K562 (cell line): ENCODE measurements at regions not wholly inside any gene's neighbourhood (a gene's known extent, or its start where the extent isn't known, plus 50 kb on each side); places are given as distances from the start of the nearest gene placed in this dataset.

Experiments used
- ATAC-seq: fragments of 200-7000 bp; cut with Tn5 transposase; 3 replicates; pipeline ENCODE4 v1.9.1; 2020; ENCODE audit warnings: moderate library complexity
- BruUV-seq: library from RNA; stranded (reverse); fragments of 400-500 nt; replicated peaks from 2 replicates; lab custom pipeline; 2021; lab: Mats Ljungman, UMichigan
- CTCF ChIA-PET: fragments of 300-600 bp; formaldehyde crosslinking; extraction: SDS; loops from one replicate; lab custom pipeline; 2021; ENCODE audit warnings: low intra/inter-chr PET ratio; lab: Yijun Ruan, JAX
- POLR2A ChIA-PET: fragments of 300-600, 350-650 bp; sonication (Branson Sonifier 250); formaldehyde crosslinking; extraction: SDS; loops from one replicate; lab custom pipeline; 2021; ENCODE audit warnings: antibody characterized with exemption, inconsistent platforms; lab: Yijun Ruan, JAX
- DNase-seq, 4 experiments: peaks; one replicate each; pipeline versions ENCODE4 v3.0.0 to v3.0.0-alpha.2; 2011 to 2018; ENCODE audit warnings: low spot score in 3 of 4, mixed read lengths in 3 of 4; ENCODE audit errors: extremely low read depth in 1 of 4
- FAIRE-seq: peaks from 2 replicates; lab custom pipeline; 2011; peaks lifted over from hg19 to GRCh38; lab: Jason Lieb, UNC
- H2AFZ ChIP-seq: 2 replicates; pipeline ENCODE4 v1.6.0; 2011; ENCODE audit warnings: low read depth, low read length, control low read depth, inconsistent platforms
- H3K27ac ChIP-seq: fragments of 200-600 bp; 3 replicates; pipeline ENCODE4 v1.8.0; 2011; ENCODE audit warnings: low read depth, mild to moderate bottlenecking, control low read depth, inconsistent platforms, low read length, moderate library complexity, mixed read lengths; ENCODE audit errors: extremely low read depth
- H3K27me3 ChIP-seq, 2 experiments: fragments of 300-600 bp in 1 of 2; 2 replicates in 1 of 2; 3 replicates in 1 of 2; pipeline versions ENCODE4 v1.6.0 to v1.8.0; 2011; ENCODE audit warnings: inconsistent platforms in 2 of 2, low read length in 2 of 2, mild to moderate bottlenecking in 1 of 2, mixed read lengths in 1 of 2, moderate library complexity in 1 of 2; ENCODE audit not compliant: control insufficient read depth in 2 of 2, insufficient read depth in 2 of 2
- H3K36me3 ChIP-seq: fragments of 300-600 bp; 3 replicates; pipeline ENCODE4 v1.8.0; 2011; ENCODE audit warnings: mild to moderate bottlenecking, low read length, inconsistent platforms; ENCODE audit not compliant: control insufficient read depth, insufficient read depth
- H3K4me1 ChIP-seq, 2 experiments: fragments of 200-600 bp in 1 of 2; replicated peaks in 1 of 2; 2 replicates in 1 of 2; 3 replicates in 1 of 2; pipeline versions ENCODE4 v1.5.1 to v1.8.0; 2011; ENCODE audit warnings: inconsistent platforms in 2 of 2, low read length in 2 of 2, mild to moderate bottlenecking in 1 of 2, mixed read lengths in 1 of 2, moderate library complexity in 1 of 2; ENCODE audit not compliant: control insufficient read depth in 2 of 2, insufficient read depth in 2 of 2
- H3K4me2 ChIP-seq: 2 replicates; pipeline ENCODE4 v1.6.1; 2011; ENCODE audit warnings: low read length, control low read depth, inconsistent platforms, mixed read lengths; ENCODE audit not compliant: insufficient read depth
- H3K4me3 ChIP-seq: fragments of 200-600 bp; sonication (generic), shearing (Covaris generic); 2 replicates; pipeline ENCODE4 v1.5.1; 2016; ENCODE audit warnings: control low read depth, inconsistent platforms
- H3K79me2 ChIP-seq: fragments of 200-600 bp; 3 replicates; pipeline ENCODE4 v1.8.0; 2011; ENCODE audit warnings: low read length, inconsistent platforms; ENCODE audit not compliant: control insufficient read depth, insufficient read depth
- H3K9ac ChIP-seq, 2 experiments: 2 replicates each; pipeline versions ENCODE4 v1.6.0 to v1.6.1; 2011; ENCODE audit warnings: low read depth in 2 of 2, low read length in 2 of 2, control low read depth in 1 of 2, inconsistent platforms in 1 of 2, mild to moderate bottlenecking in 1 of 2, mixed read lengths in 1 of 2; ENCODE audit not compliant: insufficient read depth in 1 of 2
- H3K9me1 ChIP-seq: one replicate; pipeline ENCODE4 v1.6.0; 2011; ENCODE audit warnings: inconsistent platforms, mild to moderate bottlenecking, low read length, moderate library complexity; ENCODE audit not compliant: control insufficient read depth, insufficient read depth
- H3K9me3 ChIP-seq: replicated peaks from 2 replicates; pipeline ENCODE4 v1.5.1; 2011; ENCODE audit warnings: low read depth, low read length, inconsistent platforms; ENCODE audit not compliant: control insufficient read depth, insufficient read depth
- H4K20me1 ChIP-seq: replicated peaks from 2 replicates; pipeline ENCODE4 v1.6.1; 2011; ENCODE audit warnings: low read length, inconsistent platforms, mixed read lengths; ENCODE audit not compliant: control insufficient read depth, insufficient read depth
- ARNT ChIP-seq, 2 experiments: fragments of 450-650 bp; IDR thresholded peaks; 2 replicates each; pipeline ENCODE4 v1.6.1; 2016; ENCODE audit warnings: mild to moderate bottlenecking in 1 of 2
- CCNT2 ChIP-seq: IDR thresholded peaks from 2 replicates; pipeline ENCODE4 v1.6.1; 2011; ENCODE audit warnings: borderline replicate concordance, low read depth, mild to moderate bottlenecking, moderate library complexity, mixed read lengths, low read length; ENCODE audit not compliant: insufficient read length; ENCODE audit errors: extremely low read depth
- GATA2 ChIP-seq: sonication (generic); formaldehyde crosslinking; IDR thresholded peaks from 2 replicates; pipeline ENCODE4 v1.4.0; 2020; ENCODE audit warnings: mild to moderate bottlenecking, missing genetic modification reagents
- NFE2 ChIP-seq: IDR thresholded peaks from 2 replicates; pipeline ENCODE4 v1.6.1; 2014; ENCODE audit warnings: antibody characterized with exemption, low read depth
- POLR2AphosphoS5 ChIP-seq: IDR thresholded peaks from 2 replicates; pipeline ENCODE4 v1.6.1; 2011; ENCODE audit warnings: mild to moderate bottlenecking, low read depth, low read length, moderate library complexity; ENCODE audit not compliant: control insufficient read depth, insufficient read depth
- RBM22 ChIP-seq: fragments of 200-400 bp; formaldehyde crosslinking; IDR thresholded peaks from 2 replicates; pipeline ENCODE4 v1.6.1; 2018; ENCODE audit warnings: low read length, low read depth; ENCODE audit not compliant: poor library complexity, severe bottlenecking
- ZBTB49 ChIP-seq: sonication (generic); formaldehyde crosslinking; IDR thresholded peaks from 2 replicates; pipeline ENCODE4 v1.8.0; 2022; ENCODE audit warnings: missing genetic modification reagents, mild to moderate bottlenecking, borderline replicate concordance
- ZNF551 ChIP-seq: fragments of 250-450 bp; sonication (Bioruptor Pico); IDR thresholded peaks from 2 replicates; pipeline ENCODE4 v1.5.0; 2021; ENCODE audit warnings: mild to moderate bottlenecking, moderate library complexity
- WGBS: fragments of 100-300 bp; shearing (Covaris generic); methylation state at CpG from one replicate; pipeline ENCODE4 v1.1.6; 2016; ENCODE audit warnings: low coverage, mixed read lengths; ENCODE audit not compliant: insufficient coverage; ENCODE audit errors: missing lambda C conversion rate; 5-methylcytosine and 5-hydroxymethylcytosine counted together
- in situ Hi-C: fragments of 300-500 bp; cut with MboI; formaldehyde crosslinking; loops from 4 replicates; pipeline ENCODE4 v1.15.0; 2018; ENCODE audit warnings: inconsistent platforms, mixed read lengths
- intact Hi-C: fragments of 100-400 bp; cut with micrococcal nuclease; formaldehyde crosslinking; loops from 2 replicates; pipeline ENCODE4 v1.14.2; 2022
- TF ChIP-seq, protein P1 (sequence below): sonication (generic); formaldehyde crosslinking; IDR thresholded peaks from 2 replicates; pipeline ENCODE4 v1.8.0; 2022; ENCODE audit warnings: mild to moderate bottlenecking, missing genetic modification reagents
- TF ChIP-seq, protein P2 (sequence below): fragments of 150-350 bp; IDR thresholded peaks from 2 replicates; pipeline ENCODE4 v1.6.1; 2014; ENCODE audit warnings: low read depth, mild to moderate bottlenecking, low read length, borderline replicate concordance

DNA sequence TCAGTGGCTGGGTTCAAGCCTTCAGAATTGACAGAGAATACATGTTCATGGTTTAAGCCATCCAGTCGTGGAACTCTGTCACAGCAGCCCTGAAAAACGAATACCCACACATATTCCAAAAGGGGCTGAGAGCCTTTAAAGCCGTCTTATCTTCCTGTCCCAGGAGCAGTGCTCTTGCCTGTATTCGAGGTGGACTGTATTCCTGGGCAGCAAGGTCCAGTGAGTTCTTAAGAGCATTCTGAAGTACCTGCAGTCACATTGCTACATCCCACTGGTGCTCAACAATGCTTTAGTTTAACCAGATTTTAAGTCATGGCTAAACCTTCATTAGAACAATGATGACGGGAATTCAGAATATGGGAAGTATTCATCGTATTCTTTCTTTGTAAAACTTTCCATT is 380.7 kb upstream of the KLF4 start:
- POLR2A ChIA-PET: no interaction called here

More for the DNA sequence above, 380.7 kb upstream of the KLF4 start:
- H3K4me3 ChIP-seq: no peak overlapping the region
- no peaks in the 10 kb centered on the region for H4K20me1 ChIP-seq
- BruUV-seq: no TSS peak
- no peak for ATAC-seq
- intact Hi-C loops (loop anchor here (10.0 kb wide), 1 partner anchor 385 kb away; the partner anchor contains the start of gene KLF4), in situ Hi-C loops (no loop called here)
- H3K9me1 ChIP-seq: no peaks in the 10 kb centered on the region
- no peak for FAIRE-seq
- no peak overlapping the region for H3K4me2 ChIP-seq
- no peaks in the 10 kb centered on the region for H3K79me2 ChIP-seq
- H3K9me3 ChIP-seq: no peaks in the 10 kb centered on the region
- H3K27ac ChIP-seq: no peak overlapping the region
- no peak overlapping the region for H3K9ac ChIP-seq
- 0% methylated on average over 6 of the region's 6 CpGs for WGBS
- H2AFZ ChIP-seq: no peak overlapping the region
- no peaks in the 10 kb centered on the region for H3K4me1 ChIP-seq
- H3K36me3 ChIP-seq: no peaks in the 10 kb centered on the region
- CTCF ChIA-PET: no interaction called here
- TF ChIP-seq GATA2 (no peak), RBM22 (no peak), ZNF551 (CRISPR knock-in tag) (no peak), ZBTB49 (CRISPR knock-in tag) (no peak), POLR2AphosphoS5 (no peak), CCNT2 (no peak), ARNT (IDR thresholded peaks at IDR 0.05) (no peak), NFE2 (no peak)
- TF ChIP-seq, protein P1, sequence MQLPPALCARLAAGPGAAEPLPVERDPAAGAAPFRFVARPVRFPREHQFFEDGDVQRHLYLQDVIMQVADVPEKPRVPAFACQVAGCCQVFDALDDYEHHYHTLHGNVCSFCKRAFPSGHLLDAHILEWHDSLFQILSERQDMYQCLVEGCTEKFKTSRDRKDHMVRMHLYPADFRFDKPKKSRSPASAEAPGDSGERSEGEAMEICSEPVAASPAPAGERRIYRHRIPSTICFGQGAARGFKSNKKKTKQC (CRISPR knock-in tag): no peak
- TF ChIP-seq, protein P2, sequence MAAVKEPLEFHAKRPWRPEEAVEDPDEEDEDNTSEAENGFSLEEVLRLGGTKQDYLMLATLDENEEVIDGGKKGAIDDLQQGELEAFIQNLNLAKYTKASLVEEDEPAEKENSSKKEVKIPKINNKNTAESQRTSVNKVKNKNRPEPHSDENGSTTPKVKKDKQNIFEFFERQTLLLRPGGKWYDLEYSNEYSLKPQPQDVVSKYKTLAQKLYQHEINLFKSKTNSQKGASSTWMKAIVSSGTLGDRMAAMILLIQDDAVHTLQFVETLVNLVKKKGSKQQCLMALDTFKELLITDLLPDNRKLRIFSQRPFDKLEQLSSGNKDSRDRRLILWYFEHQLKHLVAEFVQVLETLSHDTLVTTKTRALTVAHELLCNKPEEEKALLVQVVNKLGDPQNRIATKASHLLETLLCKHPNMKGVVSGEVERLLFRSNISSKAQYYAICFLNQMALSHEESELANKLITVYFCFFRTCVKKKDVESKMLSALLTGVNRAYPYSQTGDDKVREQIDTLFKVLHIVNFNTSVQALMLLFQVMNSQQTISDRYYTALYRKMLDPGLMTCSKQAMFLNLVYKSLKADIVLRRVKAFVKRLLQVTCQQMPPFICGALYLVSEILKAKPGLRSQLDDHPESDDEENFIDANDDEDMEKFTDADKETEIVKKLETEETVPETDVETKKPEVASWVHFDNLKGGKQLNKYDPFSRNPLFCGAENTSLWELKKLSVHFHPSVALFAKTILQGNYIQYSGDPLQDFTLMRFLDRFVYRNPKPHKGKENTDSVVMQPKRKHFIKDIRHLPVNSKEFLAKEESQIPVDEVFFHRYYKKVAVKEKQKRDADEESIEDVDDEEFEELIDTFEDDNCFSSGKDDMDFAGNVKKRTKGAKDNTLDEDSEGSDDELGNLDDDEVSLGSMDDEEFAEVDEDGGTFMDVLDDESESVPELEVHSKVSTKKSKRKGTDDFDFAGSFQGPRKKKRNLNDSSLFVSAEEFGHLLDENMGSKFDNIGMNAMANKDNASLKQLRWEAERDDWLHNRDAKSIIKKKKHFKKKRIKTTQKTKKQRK: no peak
- H3K27me3 ChIP-seq: peaks cover 9 to 15% of the 10 kb centered on the region in 2 experiments; a peak in 4 of 5 replicates
- DNase-seq: no peak
